ENCODE measurements at regions not wholly inside any gene's neighbourhood (a gene's known extent, or its start where the extent isn't known, plus 50 kb on each side); places are given as distances from the start of the nearest gene placed in this dataset.

GRCh38 chr3:144554889-144555288, 583.3 kb downstream of the DIPK2A start:
- no peak for TF ChIP-seq POLR2A (IDR thresholded peaks at IDR 0.05)
- TF ChIP-seq CTCF (IDR thresholded peaks at IDR 0.05): no peak
